Caco-2 (cell line): ENCODE measurements at regions not wholly inside any gene's neighbourhood (a gene's known extent, or its start where the extent isn't known, plus 50 kb on each side); places are given as distances from the start of the nearest gene placed in this dataset.

ENCODE experiments used
- BruUV-seq: library from RNA; stranded (reverse); fragments of 400-500 nt; replicated peaks from 2 replicates; lab custom pipeline; 2021; lab: Mats Ljungman, UMichigan
- CTCF ChIA-PET: fragments of 300-600 bp; sonication (Branson Sonifier 250); formaldehyde crosslinking; loops from one replicate; lab custom pipeline; 2022; ENCODE audit warnings: antibody characterized with exemption; lab: Charles Lee
- POLR2A ChIA-PET: fragments of 300-600 bp; sonication (Branson Sonifier 250); formaldehyde crosslinking; loops from one replicate; lab custom pipeline; 2022; ENCODE audit warnings: antibody characterized with exemption; lab: Charles Lee
- DNase-seq, 2 experiments: peaks; one replicate each; pipeline versions ENCODE4 v3.0.0 to v3.0.0-alpha.2; 2020 to 2022
- H3K27me3 ChIP-seq: replicated peaks from 2 replicates; pipeline ENCODE4 v1.6.0; 2011; ENCODE audit warnings: low read length; ENCODE audit not compliant: control insufficient read depth, insufficient read depth
- H3K36me3 ChIP-seq: 2 replicates; pipeline ENCODE4 v1.5.1; 2011; ENCODE audit warnings: low read length; ENCODE audit not compliant: control insufficient read depth, insufficient read depth
- H3K4me1 ChIP-seq: fragments of 250-450 bp; sonication (Bioruptor Pico); 2 replicates; pipeline ENCODE4 v1.5.1; 2020; ENCODE audit warnings: mild to moderate bottlenecking
- H3K4me3 ChIP-seq: 2 replicates; pipeline ENCODE4 v1.5.1; 2011; ENCODE audit warnings: low read depth, mild to moderate bottlenecking, control low read depth, low read length
- H3K9me3 ChIP-seq: fragments of 250-450 bp; sonication (Bioruptor Pico); 2 replicates; pipeline ENCODE4 v1.5.1; 2020; ENCODE audit warnings: mild to moderate bottlenecking, moderate library complexity
- H3K27ac Mint-ChIP-seq: one replicate; pipeline ENCODE4 v1.8.0; 2022; ENCODE audit warnings: mixed read lengths; ENCODE audit not compliant: unreplicated experiment
- H3K27me3 Mint-ChIP-seq: one replicate; pipeline ENCODE4 v1.8.0; 2022; ENCODE audit warnings: mixed read lengths; ENCODE audit not compliant: insufficient read depth, unreplicated experiment
- H3K36me3 Mint-ChIP-seq: one replicate; pipeline ENCODE4 v1.8.0; 2022; ENCODE audit warnings: mild to moderate bottlenecking, mixed read lengths; ENCODE audit not compliant: insufficient read depth, unreplicated experiment
- H3K4me1 Mint-ChIP-seq: one replicate; pipeline ENCODE4 v1.8.0; 2022; ENCODE audit warnings: low read depth, mixed read lengths; ENCODE audit not compliant: unreplicated experiment
- H3K4me3 Mint-ChIP-seq: one replicate; pipeline ENCODE4 v1.8.0; 2022; ENCODE audit warnings: mild to moderate bottlenecking, moderate library complexity, mixed read lengths; ENCODE audit not compliant: unreplicated experiment
- H3K9me3 Mint-ChIP-seq: one replicate; pipeline ENCODE4 v1.8.0; 2022; ENCODE audit warnings: mixed read lengths; ENCODE audit not compliant: unreplicated experiment
- CTCF ChIP-seq, 2 experiments: fragments of 200-600 bp in 1 of 2; IDR thresholded peaks; 1 replicate in 1 of 2; 2 replicates in 1 of 2; pipeline versions ENCODE4 v1.5.1 to v1.8.0; 2011 to 2022; ENCODE audit warnings: antibody characterized with exemption in 1 of 2, control low read depth in 1 of 2, inconsistent platforms in 1 of 2, low read depth in 1 of 2, low read length in 1 of 2, mild to moderate bottlenecking in 1 of 2, moderate library complexity in 1 of 2; ENCODE audit not compliant: insufficient read depth in 1 of 2, severe bottlenecking in 1 of 2, unreplicated experiment in 1 of 2
- intact Hi-C: fragments of 100-400 bp; cut with micrococcal nuclease; formaldehyde crosslinking; loops from one replicate; pipeline ENCODE4 v1.10.0; 2022; ENCODE audit not compliant: unreplicated experiment

- Mint-ChIP-seq H3K9me3 (no peaks in the 10 kb centered on the region), H3K27ac (no peak overlapping the region), H3K4me3 (no peak overlapping the region), H3K27me3 (no peaks in the 10 kb centered on the region), H3K36me3 (no peaks in the 10 kb centered on the region), H3K4me1 (no peaks in the 10 kb centered on the region)
- Histone ChIP-seq H3K4me3 (no peak overlapping the region), H3K4me1 (no peaks in the 10 kb centered on the region), H3K36me3 (no peaks in the 10 kb centered on the region), H3K9me3 (no peaks in the 10 kb centered on the region), H3K27me3 (no peaks in the 10 kb centered on the region)
- intact Hi-C loops: no loop called here
- TF ChIP-seq CTCF (IDR thresholded peaks at IDR 0.05; ENCODE audit: insufficient read depth in 1 of 2, low read depth in 1 of 2, low read length in 1 of 2, severe bottlenecking in 1 of 2, unreplicated experiment in 1 of 2): no peak
- ChIA-PET CTCF (no interaction called here), POLR2A (no interaction called here)
- no peak for DNase-seq
- no TSS peak for BruUV-seq
Observed at GRCh38 chr1:188237573-188238348, 1409.0 kb downstream of the PLA2G4A start.

DNA sequence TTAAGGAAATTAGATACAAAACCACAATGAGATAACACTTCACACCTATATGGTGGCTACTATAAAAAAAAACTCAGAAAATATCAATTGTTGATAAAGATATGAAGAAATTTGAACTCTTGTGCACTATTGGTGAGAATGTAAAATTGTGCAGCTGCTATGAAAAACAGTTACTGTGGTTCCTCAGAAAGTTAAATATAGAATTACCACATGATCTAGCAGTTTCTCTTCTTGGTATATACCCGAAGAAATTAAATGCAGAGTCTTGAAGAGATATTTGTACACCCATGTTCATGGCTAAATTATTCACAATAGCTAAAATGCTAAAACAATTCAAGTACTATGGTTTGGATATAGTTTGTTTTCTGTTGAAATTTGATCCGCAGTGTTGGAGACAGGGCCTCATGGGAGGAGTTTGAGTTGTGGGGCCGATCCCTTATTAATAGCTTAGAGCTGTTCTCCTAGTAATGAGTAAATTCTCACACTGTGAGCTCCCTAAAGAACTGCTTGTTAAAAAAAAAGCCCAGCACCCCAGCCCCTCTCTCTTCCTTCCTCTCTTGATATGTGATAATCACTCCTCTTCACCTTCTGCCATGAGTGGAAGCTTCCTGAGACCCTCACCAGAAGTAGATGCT is 1412.1 kb downstream of the PLA2G4A start:
- TF ChIP-seq CTCF (IDR thresholded peaks at IDR 0.05; ENCODE audit: insufficient read depth in 1 of 2, low read depth in 1 of 2, low read length in 1 of 2, severe bottlenecking in 1 of 2, unreplicated experiment in 1 of 2): no peak
- no peaks in the 10 kb centered on the region for H3K27me3 ChIP-seq
- POLR2A ChIA-PET: interaction anchor here (0.7 kb wide), 1 partner anchor 164 kb away, joined by 3 read pairs; no protein-coding TSS in a partner anchor
- peaks cover 2% of the 10 kb centered on the region for H3K27me3 Mint-ChIP-seq
- H3K36me3 ChIP-seq: no peaks in the 10 kb centered on the region
- no peak overlapping the region for H3K27ac Mint-ChIP-seq
- H3K9me3 ChIP-seq: no peaks in the 10 kb centered on the region
- H3K9me3 Mint-ChIP-seq: no peaks in the 10 kb centered on the region
- no peaks in the 10 kb centered on the region for H3K36me3 Mint-ChIP-seq
- H3K4me3 ChIP-seq: no peak overlapping the region
- CTCF ChIA-PET: no interaction called here
- no TSS peak for BruUV-seq
- no peak for DNase-seq
- H3K4me1 Mint-ChIP-seq: no peaks in the 10 kb centered on the region
- H3K4me3 Mint-ChIP-seq: no peak overlapping the region
- no peaks in the 10 kb centered on the region for H3K4me1 ChIP-seq
- intact Hi-C loops: no loop called here

- Histone ChIP-seq H3K36me3 (no peaks in the 10 kb centered on the region), H3K9me3 (no peaks in the 10 kb centered on the region), H3K4me3 (no peak overlapping the region), H3K4me1 (no peaks in the 10 kb centered on the region), H3K27me3 (no peaks in the 10 kb centered on the region)
- ChIA-PET POLR2A (no interaction called here), CTCF (no interaction called here)
- Mint-ChIP-seq H3K27ac (no peak overlapping the region), H3K4me3 (no peak overlapping the region), H3K36me3 (no peaks in the 10 kb centered on the region), H3K9me3 (no peaks in the 10 kb centered on the region), H3K27me3 (peaks cover 2% of the 10 kb centered on the region), H3K4me1 (no peaks in the 10 kb centered on the region)
- no peak for TF ChIP-seq CTCF (IDR thresholded peaks at IDR 0.05; ENCODE audit: insufficient read depth in 1 of 2, low read depth in 1 of 2, low read length in 1 of 2, severe bottlenecking in 1 of 2, unreplicated experiment in 1 of 2)
- intact Hi-C loops: no loop called here
- DNase-seq: no peak
- BruUV-seq: no TSS peak
Observed at GRCh38 chr1:188241629-188242028, 1412.9 kb downstream of the PLA2G4A start.
